ENCODE measurements at regions not wholly inside any gene's neighbourhood (a gene's known extent, or its start where the extent isn't known, plus 50 kb on each side); places are given as distances from the start of the nearest gene placed in this dataset.

- TF ChIP-seq EZH2 (IDR thresholded peaks at IDR 0.05; ENCODE audit: insufficient read depth, poor library complexity, severe bottlenecking) = no peak
- TF ChIP-seq EZH2phosphoT487 (IDR thresholded peaks at IDR 0.05; ENCODE audit: insufficient read depth, low read depth) = no peak
These were observed 258.0 kb upstream of the CLINT1 start for GRCh38 chr5:158116965-158117364.

Data from GM23248 (cell line).